ENCODE measurements at regions not wholly inside any gene's neighbourhood (a gene's known extent, or its start where the extent isn't known, plus 50 kb on each side); places are given as distances from the start of the nearest gene placed in this dataset.

DNA sequence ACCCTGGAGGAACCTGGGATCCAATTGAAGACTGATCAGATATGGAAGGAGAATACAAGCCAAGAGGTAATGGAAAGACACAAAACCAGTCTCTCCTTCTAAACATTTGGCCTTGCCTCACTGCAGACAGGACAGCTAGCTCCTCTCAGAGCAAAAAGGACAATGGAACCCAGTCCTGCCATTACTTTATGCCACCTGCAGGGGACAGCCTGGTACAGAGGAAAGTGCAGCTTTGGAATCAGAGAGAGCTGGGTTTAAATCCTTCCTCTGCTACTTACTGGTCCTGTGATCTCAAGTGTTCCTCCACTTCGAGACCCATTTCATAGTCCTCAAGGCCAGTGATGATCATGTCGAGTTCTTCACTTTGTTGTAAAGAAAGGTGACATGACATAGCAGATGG lies 159.4 kb upstream of the SMAD3 start:
- DNase-seq (ENCODE audit: low read depth): no peak

DNA sequence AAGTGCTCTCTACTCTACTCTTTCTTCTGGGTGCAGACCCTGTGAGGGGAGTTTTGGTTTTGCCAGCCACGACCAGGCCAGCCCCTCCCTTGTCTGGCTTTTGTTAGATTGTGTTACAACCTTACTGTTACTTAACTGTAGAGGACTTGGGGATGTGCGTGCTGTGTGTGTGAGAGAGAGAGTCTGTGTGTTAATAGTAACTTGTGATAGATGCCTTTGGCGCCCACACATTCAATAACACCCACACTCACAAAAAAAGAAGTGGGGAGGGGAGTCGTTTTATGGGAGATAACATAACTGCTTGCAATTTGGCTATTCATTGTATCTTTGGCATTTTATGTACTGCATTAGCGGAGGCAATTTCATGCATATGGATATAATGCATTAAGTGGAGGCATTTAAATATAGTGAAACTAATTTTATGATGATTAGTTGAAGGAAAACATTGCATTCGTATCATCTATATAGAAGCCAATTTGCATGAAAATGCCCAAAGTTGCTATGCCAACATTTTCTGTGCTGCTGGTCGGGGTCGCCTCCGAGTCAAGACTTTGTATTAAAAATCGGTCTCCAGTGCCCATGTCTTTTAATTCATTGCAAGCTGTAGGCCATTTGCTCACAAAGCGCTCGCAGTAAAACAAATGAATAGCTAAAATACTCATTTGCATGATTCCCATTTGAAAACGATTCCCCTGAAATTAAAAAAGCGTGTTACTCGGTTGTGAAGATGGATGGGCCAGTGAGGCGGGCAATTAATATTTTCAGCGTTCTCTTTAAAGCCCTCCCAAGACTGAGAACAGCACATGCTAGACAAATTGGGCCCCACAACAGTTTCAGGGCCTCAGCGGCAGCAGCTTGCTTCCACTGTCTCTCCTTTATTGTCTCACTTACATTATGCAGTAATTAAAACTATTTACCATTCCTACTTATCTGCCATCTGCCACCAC lies 158.5 kb upstream of the SMAD3 start:
- DNase-seq (ENCODE audit: low read depth): no peak

DNA sequence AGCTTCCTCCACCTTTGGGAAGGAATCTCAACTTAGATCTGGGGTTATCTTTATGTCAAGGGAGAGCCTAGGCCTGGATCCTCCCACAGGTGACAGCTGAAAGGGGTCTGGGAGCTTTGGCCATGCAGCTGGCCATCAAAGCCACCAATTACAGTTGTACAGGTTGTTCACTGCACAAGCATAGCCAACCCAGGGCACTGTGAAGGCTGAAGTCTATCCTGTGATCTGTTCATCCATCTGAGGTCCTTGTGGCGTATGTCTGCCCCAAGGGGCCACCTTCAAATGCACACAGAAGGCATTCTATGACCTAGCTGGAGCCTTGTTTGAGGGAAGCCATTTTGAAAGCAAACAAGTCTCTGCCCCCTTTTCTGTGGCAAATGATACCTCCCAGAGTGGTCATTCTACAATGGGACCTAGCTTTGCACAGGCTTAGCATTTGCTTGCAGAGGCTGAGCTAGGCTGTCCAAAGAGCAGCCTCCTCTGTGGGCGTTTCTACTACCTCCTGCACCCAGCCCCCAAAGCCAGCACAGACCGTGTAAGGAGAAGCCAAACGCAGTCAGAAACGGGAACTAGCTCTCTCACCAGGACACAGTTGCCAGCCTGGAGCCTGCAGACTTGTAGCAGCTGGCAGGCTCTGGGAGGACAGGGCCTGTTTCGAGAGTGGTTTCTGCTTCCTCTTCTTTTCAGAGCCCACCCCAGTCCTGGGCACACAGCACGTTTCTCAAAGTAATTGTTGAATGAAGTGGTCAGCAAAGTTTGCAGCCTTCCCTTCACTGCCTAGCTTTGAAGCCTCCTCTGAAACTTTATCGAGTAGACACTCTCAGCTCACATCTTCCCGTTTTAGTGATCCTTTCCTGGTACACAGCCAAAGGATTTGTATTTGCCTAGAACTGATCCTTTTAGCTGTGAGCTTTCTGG lies 157.3 kb upstream of the SMAD3 start:
- no peak for DNase-seq (ENCODE audit: low read depth)

DNA sequence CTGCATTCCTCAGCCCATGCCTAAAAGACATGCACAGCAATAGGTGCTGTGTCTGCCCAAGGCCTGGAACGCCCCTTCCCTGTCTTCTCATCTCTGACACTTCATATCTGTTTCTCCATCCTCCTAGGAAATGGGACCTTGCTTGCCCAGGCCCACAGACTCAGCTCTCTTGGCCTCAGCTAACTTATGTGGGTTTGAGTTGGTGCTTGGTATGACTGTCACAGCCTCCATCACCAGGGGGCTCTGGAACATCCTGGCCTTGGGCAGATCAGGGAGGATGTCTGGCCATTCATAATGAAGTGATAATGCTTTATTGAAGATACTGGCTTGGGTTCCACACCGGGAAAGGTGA lies 156.7 kb upstream of the SMAD3 start:
- DNase-seq (ENCODE audit: low read depth): no peak

DNA sequence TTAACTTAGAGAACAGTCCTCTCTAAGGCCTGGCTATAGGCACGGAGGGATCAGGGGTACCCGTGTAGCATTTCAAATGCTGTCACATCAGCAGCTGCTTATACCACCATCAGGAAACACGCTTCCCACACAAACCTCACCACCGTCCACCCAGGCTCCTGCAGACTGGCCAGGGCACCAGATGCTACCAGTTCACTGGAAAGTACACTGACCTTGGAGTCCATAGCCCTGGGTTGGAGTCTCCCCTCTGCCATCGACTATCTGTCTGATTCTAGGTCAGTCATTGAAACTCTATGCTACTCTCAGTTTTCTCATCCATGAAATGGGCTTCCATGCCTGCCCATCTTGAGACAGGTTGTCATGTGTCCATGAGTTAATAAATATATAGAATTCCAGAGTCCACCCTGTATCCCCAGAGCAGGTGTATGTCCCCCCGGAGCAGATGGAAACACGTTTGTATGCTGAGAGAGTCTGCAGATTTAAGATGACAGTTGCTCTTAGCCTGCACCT lies 156.0 kb upstream of the SMAD3 start:
- DNase-seq (ENCODE audit: low read depth): no peak

DNA sequence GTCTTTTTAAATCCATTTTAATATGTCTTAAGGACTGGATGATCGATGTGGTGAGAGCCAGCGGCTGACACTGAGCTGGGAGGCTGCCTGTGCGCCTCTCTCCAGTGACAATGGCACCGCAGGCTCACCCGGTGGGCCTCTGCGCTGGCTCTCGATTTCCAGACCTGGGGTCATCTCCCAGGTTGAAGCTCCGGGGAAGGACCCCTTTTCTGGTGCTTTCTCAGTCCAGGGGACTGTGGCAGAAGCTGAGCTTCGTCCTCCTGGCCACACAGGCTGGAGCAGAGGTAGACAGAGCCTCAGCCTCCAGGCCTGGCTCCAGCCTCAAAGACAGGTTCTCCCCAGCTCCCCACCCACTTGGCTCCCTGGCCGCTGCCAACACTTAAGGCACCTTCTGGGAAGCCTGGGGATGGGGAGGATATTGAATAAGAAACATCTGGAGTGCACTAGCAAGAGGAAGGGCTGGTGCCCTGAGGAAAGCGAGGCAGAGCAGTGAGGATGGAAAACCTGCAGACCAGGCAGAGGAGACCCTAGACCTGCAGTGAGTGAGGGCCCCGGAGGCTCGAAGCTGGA lies 154.2 kb upstream of the SMAD3 start:
- no peak for DNase-seq (ENCODE audit: low read depth)

DNA sequence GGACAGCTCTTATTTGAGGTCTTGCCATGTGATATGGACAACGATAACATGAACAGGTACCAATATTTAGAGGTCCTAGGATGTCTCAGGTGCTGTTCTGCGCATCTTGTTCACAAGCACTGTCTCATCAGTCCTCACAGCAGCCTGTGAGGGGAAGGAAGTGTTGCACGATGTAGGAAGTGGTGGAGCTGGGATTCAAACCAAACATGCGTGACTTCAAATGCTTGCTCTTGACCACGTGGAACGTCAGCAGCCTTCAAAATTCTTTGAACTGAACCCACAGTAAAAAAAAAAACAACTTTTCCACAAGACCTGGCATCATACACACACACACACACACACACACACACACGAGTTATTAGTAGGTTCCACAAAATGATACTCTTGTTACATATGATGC lies 153.4 kb upstream of the SMAD3 start:
- no peak for DNase-seq (ENCODE audit: low read depth)

DNA sequence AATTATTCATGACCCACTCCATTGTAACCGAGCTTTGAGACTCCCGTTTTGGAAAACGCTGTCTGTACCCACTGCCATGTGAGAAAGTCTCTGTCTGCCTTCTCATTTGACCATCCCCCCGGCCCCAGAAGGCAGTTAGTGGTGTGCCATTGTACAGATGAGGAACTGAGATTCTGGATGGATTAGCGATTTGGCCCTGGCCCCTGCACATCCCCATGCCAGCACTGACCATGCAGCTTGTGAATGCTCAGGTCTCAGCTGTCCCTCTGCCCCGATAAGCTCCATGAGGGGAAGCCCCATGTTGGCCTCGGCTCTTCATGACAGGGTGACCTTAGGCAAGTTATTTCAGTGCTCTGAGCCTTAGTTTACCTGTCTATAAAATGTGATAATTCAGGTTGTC lies 153.0 kb upstream of the SMAD3 start:
- no peak for DNase-seq (ENCODE audit: low read depth)

DNA sequence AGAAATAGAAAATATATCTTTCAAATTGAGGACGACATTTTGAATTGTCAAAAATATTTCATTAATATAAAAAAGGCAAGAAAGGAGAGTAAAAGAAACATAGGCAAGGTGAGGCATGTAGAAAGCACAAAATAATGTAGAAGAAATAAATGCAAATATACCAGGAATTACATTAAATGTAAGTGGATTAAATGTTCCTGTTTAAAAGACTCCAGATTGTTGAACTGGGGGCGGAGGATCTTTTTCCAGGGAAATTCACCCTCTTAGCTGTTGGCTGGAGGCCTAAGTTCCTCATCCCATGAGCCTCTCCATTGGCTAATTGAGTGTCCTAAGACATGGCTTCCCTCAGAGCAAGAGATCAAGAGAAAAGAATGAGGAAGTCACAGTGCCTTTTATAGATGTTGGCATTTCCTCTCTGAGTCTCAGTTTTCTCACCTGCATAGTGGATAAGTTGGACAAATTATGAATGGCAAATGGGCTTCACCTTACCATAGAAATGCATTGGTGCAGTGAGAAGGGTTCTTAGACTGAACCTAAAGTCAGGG lies 147.4 kb upstream of the SMAD3 start:
- no peak for DNase-seq (ENCODE audit: low read depth)

DNA sequence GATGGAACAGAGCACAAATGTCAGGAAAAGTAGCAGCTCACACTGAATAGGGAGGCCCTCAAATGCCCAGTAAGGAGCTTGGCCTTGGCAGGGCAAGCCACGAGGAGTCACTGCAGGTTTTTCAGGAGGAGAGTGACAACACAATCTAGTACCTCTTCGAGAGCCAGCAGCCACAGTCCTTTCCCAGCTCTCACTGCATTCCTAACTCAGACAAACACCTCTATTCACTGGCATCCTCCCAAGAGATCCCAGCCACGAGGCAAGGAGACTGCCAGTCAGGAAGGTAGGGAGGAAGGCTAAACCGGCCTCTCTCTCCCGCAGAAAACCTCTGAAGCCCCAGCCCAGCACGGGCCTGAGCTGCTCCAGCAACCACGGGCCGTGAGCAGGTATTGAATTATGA lies 146.0 kb upstream of the SMAD3 start:
- DNase-seq (ENCODE audit: low read depth): no peak

DNA sequence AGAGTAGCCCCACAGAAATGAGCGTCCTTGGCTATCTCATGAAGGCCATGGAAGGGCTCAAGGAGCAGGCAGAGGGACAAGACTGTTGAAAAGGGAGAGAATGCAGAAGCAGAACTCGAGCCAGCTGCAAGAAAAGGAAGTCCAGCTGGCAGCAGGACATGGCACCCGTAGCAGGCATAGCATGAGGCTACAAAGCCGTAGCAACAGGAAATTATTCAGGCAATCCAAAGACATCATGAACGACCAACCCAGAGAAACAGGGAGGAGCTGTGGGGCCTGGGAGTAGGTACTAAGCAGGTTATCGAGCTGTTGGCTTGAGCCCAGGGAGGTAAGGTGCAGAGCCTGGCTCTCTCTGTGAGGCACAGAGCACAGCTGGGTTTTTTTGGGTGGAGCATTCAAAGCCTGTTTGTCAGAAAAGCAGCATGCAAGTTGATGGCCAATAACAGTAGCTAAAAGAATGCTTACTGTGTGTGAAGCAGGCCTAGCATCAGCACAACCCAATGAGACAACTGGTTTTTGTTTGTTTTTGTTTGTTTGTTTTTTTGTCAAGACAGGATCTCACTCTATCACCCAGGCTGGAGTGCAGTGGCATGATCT lies 144.0 kb upstream of the SMAD3 start:
- no peak for DNase-seq (ENCODE audit: low read depth)

DNA sequence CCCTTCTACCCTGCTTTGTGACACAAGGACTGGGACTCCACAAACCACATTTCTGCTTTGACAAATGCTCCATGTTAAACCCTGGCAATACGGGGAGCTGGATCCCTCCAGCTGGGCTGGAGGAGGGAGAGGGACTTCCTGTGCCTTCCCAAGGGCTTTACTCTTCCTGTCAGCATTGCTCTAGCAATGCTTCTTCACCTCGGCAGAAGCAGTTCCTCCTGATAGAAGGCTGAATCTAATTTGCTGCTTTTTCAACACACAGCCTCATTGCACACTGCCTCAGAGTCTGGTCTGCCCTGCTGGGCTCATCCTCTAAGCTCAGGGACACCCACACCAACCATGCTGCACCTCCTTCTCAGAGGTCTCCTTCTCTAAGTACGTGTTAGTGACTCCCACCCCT lies 142.8 kb upstream of the SMAD3 start:
- DNase-seq (ENCODE audit: low read depth): no peak

DNA sequence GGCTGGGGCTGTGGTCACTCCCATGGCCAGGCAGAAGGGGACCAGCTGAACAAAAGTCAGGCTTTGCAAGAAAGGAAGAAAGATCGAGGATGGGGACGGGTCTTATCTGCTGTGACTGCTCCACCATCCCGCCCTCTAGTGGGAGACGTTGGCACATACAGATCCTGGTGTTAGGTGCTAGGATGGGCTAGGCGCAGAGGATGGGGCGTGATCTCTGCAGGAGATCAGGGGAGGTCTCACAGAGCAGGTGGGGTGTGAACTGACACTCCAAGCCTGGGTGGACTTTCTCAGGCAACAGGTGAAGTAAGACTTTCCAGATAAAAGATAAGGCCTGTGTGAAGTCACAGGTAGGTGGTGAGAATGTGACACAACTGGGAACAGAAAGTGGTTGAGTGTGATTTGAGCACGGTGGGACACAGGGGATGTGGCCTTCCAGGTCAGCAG lies 141.9 kb upstream of the SMAD3 start:
- DNase-seq (ENCODE audit: low read depth): no peak

DNA sequence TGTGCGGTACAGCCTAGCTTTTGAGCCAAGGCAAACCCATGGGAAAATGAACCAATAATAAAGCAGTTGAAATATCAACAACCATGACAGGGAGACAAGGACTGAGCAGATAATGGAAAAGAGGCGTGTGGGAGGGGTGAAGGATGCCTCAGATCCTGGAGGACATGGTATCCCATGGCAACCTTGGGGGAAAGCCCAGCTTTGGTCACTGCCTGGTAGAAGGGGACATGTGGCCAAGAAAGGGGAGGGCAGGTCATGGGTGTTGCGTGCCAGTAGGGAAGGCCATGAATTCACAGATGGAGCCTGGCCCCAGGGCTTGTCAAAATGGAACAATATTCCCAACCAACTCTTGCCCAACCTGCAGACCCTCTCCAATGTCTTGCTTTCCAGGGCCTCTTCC lies 140.5 kb upstream of the SMAD3 start:
- no peak for DNase-seq (ENCODE audit: low read depth)

DNA sequence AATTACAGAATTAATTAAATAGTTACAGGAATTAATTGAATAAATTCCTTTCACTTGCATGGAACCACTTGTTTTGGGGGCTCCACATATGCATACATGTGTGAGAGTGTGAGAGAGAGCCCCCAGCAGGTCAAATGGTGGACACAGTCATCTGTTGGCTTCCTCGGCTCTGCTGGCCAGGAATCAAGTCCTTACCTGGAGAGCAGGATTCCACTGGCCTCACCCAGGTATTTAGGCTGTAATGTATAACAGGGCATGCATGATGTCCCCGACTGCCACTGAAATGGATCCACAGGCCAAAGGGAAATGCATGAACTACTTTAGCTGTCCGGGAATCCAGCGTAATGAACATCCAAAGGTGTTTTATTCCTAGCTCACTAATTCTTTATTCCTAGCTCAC lies 139.7 kb upstream of the SMAD3 start:
- DNase-seq (ENCODE audit: low read depth): no peak

DNA sequence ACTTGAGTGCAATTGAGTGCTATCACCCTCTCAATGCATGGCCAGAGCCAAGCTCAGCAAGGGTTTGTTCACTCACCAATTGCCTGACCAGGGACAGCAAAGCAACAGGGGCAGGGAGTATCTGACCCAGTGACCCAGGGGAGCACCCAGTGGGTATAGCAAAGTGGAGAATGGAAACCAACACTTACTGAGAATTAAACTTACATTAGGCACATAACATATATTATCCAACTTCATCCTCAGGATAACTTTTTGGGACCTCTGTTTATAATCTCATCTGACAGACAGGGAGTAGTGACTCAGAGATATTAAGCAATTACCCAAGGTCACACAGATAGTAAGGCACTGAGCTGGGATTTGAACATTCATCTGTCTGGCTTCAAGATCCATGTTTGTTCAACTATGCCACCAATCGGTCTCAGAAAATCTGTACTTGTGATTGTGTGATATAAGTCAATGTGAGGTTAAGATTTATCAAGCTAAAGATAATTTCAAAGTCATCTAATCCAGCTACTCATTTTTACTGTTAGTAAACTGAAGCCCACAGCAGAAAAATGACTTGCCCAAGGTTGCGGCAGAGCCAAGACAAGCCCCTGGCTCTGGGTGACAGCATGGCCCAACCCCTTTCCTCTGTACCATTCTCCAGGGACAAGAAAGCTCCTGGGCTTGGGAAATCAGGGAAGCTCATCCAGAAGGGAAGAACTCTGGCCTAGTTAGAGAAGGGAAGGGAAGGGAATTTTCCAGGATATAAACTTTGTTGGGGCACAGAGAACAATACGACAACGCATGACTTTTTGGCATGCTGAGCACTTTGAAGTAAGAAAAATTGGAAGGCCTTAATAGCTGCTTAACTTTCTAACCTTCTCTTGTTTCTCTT lies 138.0 kb upstream of the SMAD3 start:
- no peak for DNase-seq (ENCODE audit: low read depth)

DNA sequence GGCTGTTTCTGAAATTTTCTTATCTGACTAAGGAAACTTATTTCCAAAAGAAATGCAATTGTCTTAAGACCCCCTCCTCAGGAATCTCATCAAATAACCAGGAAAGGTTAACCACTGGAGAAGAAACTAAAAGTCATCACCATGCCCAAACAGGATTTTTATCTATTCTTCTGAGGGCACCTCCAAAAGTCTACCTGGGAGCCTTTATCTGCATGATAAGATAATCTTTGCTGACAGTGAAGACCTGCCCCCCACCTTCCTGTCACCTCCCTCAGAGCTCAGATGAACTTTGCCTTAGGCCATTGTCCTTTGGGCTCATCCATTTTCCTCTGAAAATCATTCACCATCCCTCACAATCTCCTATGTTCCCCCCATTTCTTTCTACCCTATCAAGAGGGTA lies 137.3 kb upstream of the SMAD3 start:
- no peak for DNase-seq (ENCODE audit: low read depth)

DNA sequence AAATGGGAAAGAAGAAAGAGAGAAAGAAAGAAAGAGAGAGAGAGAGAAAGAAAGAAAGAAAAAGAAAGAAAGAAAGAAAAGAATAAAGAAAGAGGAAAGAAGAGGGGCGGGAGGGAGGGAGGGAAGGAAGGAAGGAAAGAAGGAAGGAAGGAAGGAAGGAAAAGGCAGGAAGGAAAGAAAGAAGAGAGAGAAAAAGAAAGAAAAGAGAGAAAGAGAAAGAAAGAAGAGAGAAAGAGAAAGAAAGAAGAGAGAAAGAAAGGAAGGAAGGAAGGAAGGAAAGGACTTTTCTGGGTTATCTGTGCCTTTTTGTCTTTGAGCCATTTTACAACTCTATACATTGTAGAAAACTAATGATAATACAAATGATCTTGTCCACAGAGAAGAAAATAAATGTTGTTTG lies 136.6 kb upstream of the SMAD3 start:
- no peak for DNase-seq (ENCODE audit: low read depth)

DNA sequence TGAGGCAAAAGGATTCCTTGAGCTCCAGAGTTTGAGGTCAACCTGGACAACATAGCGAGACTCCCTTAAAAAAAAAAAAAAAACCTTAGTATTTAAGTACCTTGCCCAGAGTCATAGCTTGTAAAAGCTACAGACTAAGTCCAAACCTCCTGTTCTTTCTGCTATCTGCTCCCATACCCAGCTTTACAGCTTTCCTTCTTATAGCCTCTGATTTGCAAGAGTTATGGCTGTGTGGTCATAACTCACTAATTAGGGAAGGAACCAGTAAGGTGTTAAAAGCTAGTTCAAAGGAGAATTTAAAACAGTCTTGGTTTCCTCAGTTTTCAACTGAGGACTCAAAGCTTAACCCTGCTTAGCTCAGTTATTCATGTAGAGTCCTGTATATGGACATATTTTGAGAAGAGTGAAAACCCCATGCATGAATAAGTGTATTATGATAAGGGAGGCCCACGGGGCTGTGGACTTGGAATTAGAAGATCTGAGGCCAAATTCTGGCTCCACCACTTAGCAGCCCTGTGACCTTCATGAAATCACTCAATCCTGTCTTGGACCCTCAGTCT lies 135.5 kb upstream of the SMAD3 start:
- no peak for DNase-seq (ENCODE audit: low read depth)
